GM12865 (cell line): ENCODE measurements at regions not wholly inside any gene's neighbourhood (a gene's known extent, or its start where the extent isn't known, plus 50 kb on each side); places are given as distances from the start of the nearest gene placed in this dataset.
"Not testable (repeated sequence)": the region's sequence is repeated elsewhere in the genome, so short reads cannot be mapped to it uniquely, and the experiment has no call there.

Experiments used
- DNase-seq: peaks from one replicate; pipeline ENCODE4 v3.0.0; 2010; ENCODE audit warnings: low read depth
- H3K4me3 ChIP-seq: 2 replicates; pipeline ENCODE4 v1.5.1; 2011; ENCODE audit warnings: mild to moderate bottlenecking, low read depth, low read length, control low read depth
- CTCF ChIP-seq: IDR thresholded peaks from 2 replicates; pipeline ENCODE4 v1.5.1; 2011; ENCODE audit warnings: low read length, control low read depth, low read depth, inconsistent platforms; ENCODE audit not compliant: insufficient read depth; ENCODE audit errors: missing control alignments

DNA sequence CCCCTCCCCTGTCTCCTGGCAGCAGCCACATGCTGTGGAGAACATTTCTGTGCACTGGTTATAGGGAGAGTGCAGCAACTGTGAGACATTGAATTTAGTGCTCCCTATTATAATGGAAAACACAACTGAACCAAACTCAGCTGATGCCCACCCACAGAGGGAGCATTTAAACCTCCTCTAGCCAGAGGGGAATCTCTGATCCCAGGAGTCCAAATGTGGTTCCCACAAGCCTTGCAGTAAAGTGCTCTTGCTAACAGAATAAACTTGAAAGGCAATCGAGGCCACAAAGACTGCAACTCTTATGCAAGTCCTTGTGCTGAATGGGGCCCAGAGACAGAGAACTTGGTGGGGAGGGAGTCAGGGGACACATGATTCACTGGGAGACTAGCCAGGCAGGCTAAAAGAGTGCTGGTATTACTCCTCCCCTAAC, 638.8 kb upstream of the VRK2 start:
- TF ChIP-seq CTCF: no peak
- no peak for DNase-seq

GRCh38 chr2:57408587-57408986, 638.0 kb upstream of the VRK2 start:
- DNase-seq: no peak
- no peak overlapping the region for H3K4me3 ChIP-seq
- TF ChIP-seq CTCF: no peak

More for the DNA sequence above, 638.8 kb upstream of the VRK2 start:
- no peak overlapping the region for H3K4me3 ChIP-seq

GRCh38 chr2:57417007-57417406, 629.6 kb upstream of the VRK2 start:
- TF ChIP-seq CTCF: no peak
- DNase-seq: no peak
- no peak overlapping the region for H3K4me3 ChIP-seq

DNA sequence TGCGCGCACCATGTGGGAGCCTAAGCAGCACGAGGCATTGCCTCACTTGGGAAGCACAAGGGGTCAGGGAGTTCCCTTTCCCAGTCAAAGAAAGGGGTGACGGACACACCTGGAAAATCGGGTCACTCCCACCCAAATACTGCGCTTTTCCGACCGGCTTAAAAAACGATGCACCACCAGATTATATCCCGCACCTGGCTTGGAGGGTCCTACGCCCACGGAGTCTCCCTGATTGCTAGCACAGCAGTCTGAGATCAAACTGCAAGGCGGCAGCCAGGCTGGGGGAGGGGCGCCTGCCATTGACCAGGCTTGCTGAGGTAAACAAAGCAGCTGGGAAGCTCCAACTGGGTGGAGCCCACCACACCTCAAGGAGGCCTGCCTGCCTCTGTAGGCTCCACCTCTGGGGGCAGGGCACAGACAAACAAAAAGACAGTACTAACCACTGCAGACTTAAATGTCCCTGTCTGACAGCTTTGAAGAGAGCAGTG, 627.7 kb upstream of the VRK2 start:
- H3K4me3 ChIP-seq: not testable (repeated sequence)

DNA sequence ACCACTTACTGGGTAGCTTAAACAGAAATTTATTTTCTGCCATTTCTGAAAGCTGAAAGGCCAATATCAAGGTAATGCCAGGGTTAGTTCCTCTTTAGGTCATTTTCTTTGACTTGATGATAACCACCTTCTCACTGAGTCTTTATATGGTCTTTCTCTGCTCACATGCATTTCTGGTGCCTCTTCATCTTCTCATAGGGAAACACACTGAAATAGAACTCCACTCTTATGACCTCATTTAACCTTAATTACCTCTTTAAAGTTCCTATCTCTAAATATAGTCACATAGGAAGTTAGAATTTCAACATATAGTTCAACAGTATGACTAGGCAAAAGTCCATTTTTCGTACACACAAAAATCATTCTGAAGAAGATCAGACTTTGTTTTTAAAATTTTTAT, 616.8 kb upstream of the VRK2 start:
- DNase-seq: no peak
- TF ChIP-seq CTCF: no peak
- no peak overlapping the region for H3K4me3 ChIP-seq

More for the DNA sequence above, 627.7 kb upstream of the VRK2 start:
- not testable (repeated sequence) for DNase-seq

GRCh38 chr2:57432528-57432927, 614.1 kb upstream of the VRK2 start:
- H3K4me3 ChIP-seq: no peak overlapping the region
- DNase-seq: no peak
- no peak for TF ChIP-seq CTCF

GRCh38 chr2:57434441-57434840, 612.2 kb upstream of the VRK2 start:
- no peak for DNase-seq
- no peak overlapping the region for H3K4me3 ChIP-seq
- no peak for TF ChIP-seq CTCF

DNA sequence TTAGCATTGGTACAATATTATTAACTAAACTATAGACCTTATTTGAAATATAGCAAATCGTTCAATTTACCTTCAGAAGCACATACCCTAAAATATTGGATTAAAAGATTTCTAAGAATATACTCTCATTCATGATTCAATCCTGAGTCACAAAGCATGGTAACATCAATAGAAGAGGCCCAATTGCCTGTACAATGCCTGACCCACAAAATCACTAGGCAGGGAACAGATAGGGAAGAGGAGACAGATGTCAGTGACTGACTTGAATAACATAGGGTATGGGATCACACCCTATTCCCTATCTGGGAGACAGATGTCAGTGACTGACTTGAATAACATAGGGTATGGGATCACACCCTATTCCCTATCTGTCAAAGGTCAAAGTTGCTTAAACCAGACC, 611.6 kb upstream of the VRK2 start:
- DNase-seq: no peak
- no peak for TF ChIP-seq CTCF
- no peak overlapping the region for H3K4me3 ChIP-seq
